Activated CD4-positive, alpha-beta T cell treated with anti-CD3 and anti-CD28 coated beads, Interleukin-2, Interleukin-4, amounts not matched to agents 100 ng/mL and 50 ng/mL, durations not matched to agents 16 hours and 8 hours (primary cell): ENCODE measurements at regions not wholly inside any gene's neighbourhood (a gene's known extent, or its start where the extent isn't known, plus 50 kb on each side); places are given as distances from the start of the nearest gene placed in this dataset.

Source experiments
- DNase-seq: peaks from one replicate; pipeline ENCODE4 v3.0.0-alpha.2; 2020; ENCODE audit warnings: low spot score

- no peak for DNase-seq
These were observed 380.7 kb upstream of the CELF4 start for GRCh38 chr18:37946324-37946723.

DNA sequence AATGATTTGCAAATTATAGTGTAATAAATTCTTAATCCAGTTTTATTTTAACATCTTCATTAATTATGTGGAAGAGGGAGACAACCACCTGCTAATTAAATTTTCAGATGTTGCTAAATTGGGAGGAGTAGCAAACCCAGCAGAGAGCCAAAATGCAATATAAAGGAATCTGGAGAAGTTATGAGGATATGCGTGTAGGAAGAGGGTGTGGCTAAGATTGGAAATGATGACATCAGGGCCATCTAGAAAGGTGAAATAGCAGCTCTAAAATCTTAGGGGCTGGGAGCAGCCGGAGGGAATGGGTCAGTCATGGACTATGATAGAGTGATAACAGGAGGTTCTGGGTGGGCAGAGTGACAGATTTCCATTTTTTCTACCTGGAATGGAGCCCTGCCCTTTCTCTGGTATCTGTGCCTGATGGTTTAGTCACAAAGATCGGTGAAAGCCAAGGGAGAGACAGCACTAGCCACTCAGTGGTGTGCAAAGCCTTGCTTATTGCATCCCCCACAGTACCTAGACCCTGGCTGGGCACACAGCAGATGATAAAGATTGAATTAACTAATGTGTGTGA is 379.2 kb upstream of the CELF4 start:
- DNase-seq, result no peak

DNA sequence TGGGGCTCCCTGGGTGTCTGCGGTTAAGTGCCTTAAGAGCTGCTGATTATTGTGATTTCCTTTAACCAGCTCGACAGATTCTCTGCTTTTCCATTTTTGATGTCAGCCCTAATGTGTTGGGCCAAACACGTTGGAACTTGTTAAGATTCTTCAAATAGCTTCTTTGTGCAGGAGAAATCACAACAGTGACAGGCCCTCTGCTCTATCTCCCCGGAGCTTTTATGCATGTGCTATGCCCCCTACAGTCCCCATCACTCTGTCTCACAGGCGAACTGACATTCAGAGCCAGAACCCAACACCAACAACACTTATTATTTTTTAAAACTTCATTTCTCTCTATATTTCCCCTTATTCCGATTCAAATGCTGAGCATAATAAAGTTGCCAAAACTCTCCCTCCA is 371.7 kb upstream of the CELF4 start:
- DNase-seq, result no peak

DNA sequence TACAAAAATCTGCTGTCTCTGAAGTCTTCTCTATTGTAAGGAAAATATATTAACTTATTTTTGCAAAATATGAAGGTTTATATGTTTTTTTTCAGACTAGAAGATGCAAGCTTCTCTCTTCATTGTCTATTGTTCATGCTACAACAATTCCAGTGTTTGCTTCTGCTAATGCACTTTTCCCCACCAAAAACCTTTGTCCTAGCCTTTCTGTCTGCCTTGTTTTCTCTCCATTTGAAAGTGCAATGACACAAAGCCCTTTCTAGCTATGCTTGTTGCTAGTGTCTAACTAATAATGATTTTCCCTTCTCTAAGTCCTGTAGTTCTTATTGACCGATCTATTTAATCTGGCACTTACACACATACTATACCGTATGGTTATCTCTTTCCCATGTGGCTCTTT is 369.5 kb upstream of the CELF4 start:
- DNase-seq, result no peak

DNA sequence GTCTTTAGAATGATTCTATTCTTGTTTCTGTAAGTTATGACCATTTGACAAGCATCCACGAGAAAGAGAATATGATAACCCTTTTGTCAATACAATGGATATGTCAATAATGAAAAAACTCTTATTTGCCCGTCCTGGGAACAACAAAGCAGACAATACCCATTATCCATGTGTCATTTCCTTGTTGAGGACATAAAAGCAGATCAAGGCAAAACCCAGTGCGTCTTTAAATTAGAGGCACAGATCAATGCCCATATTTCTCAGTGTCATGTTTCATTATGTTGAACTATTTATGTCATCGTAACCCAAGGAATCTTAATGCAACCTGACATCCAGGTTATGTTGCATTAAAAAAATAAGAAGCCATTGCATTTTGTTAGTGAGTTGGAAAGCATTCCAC is 365.0 kb upstream of the CELF4 start:
- DNase-seq, result no peak

- DNase-seq, result no peak
These were observed 356.6 kb upstream of the CELF4 start for GRCh38 chr18:37922162-37922561.

- DNase-seq, result no peak
These were observed 355.3 kb upstream of the CELF4 start for GRCh38 chr18:37920865-37921264.

GRCh38 chr18:37913051-37913450 is 347.5 kb upstream of the CELF4 start:
- DNase-seq, result no peak

DNA sequence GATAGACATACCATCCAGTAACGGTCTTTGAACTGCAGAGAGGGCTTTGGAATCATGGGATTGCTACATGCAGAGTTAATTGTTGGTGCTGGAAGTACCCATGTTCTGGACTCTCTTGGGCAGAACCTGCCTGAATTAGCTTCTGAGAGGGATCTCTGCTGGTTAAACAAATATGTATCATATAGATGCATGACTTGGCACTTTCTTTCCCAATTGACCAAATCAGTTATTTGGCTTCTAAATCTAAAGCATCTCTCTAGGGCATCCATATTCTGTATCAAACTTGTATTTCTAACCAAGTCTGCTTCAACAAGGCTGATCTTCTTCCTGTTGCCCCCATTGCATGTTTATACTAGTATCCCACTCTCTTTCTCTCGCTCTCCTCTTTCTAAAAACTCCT is 336.7 kb upstream of the CELF4 start:
- DNase-seq, result no peak

DNA sequence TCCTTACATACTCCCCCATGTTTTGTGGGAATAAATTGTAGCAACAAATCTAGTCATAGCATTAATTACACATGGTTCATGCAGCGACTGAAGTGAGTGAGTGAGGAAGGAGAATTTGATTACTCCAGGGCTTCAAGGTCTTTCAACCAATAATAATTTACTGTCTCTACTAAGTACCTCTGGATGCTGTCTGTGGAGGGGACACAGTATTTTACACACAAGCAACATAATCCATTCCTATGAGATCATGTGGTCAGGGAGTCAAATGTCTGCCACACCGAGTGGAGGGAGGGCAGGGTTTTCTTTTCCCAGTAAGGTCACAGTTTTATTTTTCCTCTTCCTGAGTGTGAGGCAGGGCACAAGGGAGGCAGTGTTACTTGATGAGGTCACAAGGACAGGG is 334.7 kb upstream of the CELF4 start:
- no peak for DNase-seq

GRCh38 chr18:37889963-37890362 is 324.4 kb upstream of the CELF4 start:
- DNase-seq, result no peak

- DNase-seq, result no peak
These were observed 309.1 kb upstream of the CELF4 start for GRCh38 chr18:37874721-37875120.

DNA sequence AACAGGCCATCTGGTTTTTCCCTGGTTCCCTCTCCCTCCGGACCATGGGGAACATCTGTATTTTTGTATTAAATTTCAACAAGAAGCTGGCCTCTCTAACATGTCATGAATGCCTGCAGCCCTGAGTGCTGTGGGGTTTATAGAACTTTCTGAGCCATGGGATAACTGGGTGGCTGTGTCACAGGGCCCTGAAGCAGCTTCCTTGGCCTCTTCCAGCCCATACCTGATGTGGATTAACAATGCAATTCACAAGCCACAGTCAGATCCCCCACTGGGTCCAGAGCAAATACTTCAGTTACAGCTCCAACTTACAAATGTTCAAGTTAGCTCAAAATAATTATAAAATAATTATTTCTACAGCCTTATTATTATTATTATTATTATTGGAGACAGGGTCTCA is 307.8 kb upstream of the CELF4 start:
- no peak for DNase-seq

- no peak for DNase-seq
These were observed 307.0 kb upstream of the CELF4 start for GRCh38 chr18:37872562-37872961.

DNA sequence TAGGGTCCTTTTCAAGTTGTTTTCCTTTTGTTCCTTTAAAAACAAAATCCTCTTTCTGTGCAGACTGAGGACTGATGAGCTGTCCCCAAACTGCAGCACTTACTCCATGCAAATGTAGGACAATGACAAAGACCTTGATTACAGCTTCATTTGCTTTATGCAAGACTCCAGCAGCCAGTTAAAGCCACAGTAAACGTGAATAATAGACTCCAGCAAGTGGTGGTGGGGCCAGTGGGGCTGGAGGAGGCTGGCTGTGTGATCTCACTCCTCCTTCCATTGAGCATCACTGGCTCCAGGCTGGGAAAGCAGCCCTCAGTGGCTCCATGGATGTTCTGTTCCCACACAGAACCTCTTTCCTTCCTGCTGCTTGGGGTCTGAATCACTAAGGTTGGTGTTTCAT is 306.0 kb upstream of the CELF4 start:
- no peak for DNase-seq

DNA sequence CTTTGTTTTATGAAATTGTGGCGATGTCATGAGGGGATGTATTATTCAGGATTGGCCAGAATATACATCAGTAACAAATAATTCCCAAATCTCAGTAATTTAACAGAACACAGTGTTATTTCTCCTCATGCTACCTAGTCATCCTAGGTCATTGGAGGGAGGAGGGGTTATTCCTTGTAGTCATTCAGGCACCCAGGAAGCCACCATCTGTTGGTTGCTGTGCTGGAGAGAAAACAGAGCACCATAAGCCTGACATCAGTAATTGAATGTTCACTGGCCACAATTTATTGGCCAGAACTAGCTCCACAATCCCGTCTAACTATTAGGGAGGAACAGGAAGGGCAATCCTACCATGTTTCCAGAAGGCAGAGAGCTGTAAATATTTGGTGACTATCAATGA is 303.5 kb upstream of the CELF4 start:
- no peak for DNase-seq

DNA sequence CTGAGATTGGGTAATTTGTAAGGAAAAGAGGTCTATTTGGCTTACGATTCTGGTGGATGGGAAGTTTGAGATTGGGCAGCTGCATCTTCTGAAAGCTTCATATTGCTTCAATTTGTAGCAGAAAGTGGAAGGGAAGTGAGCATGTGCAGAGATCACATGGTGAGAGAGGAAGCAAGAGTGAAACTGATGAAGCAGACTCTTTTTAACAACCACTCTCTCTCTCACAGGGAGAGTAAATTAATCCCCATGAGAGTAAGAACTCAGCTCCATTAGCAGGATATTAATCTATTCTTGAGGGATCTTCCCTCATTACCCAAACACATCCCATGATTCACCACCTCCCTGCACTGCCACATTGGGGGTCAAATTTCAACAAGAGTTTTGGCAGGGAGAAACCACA is 298.5 kb upstream of the CELF4 start:
- DNase-seq, result no peak

DNA sequence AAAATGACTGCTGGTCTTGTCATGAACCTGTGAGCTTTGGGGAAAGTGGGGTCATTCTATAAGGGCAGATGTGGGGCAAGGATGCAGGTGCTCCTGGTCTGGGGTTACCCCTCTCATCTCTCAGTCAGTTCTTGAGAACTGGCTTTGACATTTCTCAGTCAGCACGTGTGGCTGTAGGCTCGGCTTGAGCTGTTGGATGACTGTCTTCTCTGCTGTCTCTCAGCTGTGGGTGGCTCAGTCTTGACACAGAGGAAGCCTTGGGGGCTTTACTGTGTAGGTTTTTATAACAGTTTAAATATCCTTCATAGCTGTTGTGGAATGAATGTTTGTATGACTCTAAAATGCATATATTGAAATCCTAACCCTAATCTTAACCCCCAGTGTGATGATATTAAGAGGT is 296.4 kb upstream of the CELF4 start:
- no peak for DNase-seq

DNA sequence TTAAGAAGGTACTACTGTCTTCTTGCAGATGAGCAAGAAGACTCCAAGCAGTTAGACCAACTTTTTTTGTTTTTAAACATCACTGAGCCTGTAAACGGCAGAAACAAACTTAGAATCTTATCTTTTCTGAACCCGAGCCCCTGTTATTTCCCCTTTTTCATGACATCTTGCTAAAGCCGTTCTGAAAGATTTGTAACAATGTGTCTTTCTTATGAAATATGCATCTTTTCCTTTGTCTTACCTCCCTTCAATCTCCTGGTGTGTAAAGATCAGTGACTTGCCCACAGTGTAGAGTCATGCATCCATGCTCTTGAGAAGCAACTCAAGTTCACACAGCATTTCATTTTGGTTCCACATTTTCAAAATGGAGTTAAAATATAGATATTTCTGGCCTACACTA is 288.8 kb upstream of the CELF4 start:
- no peak for DNase-seq

DNA sequence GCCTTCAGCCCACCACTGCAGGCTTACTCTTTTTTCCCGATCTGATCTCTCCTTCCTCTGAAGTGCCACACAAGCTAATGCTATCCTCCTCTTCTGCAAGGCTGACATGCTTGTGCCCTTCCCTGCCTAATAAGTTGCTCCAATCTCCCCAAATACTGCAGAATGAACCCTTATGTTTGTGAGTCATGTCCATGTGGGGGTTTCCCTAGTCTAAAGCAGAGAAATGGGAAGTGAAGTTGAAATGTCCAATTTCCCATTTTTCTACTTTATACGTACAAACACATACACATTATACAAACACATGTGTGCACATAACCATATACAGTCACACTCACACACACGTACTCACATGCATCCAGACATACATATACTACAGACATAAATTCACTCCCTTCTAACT is 288.1 kb upstream of the CELF4 start:
- no peak for DNase-seq

DNA sequence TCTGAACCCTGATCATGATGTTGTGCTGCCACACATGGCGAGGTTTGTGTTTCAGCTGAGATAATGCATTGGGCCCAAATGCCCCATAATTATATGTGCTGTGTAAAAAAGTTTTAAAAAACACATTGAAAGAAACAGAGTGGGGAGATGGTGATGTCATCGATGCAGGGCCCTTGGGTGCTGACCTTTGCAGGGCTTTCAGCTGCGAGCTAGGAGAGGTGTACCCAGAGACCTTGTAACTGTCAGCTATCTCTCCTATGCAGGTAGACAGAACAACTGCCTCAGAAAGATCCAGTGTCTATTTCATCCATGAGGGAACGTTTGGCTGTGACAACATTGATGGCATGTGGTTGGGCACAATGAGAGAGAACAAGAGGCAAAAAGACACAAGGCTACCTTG is 286.9 kb upstream of the CELF4 start:
- no peak for DNase-seq

DNA sequence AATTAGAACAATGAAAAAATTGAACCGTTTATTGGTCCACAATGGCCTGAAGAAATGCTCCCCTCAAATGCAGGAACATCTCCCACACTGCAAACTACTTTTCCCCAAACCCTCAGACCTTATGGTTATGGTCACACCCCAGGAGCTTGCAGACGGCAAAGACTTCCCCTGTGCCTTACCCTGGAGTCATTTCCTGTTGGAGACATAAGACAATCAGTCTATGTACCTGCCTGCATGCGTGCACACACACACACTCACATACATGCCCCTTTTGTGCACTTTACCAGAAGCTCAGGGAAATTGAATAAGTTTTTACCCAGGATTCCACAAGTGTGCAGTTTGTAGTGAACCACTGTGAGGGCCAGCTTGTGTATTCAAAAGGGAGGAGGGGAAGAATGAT is 281.9 kb upstream of the CELF4 start:
- no peak for DNase-seq

GRCh38 chr18:37846996-37847395 is 281.4 kb upstream of the CELF4 start:
- DNase-seq, result no peak

- DNase-seq, result no peak
These were observed 279.9 kb upstream of the CELF4 start for GRCh38 chr18:37845498-37845897.
